GM12874 (cell line): ENCODE measurements at regions not wholly inside any gene's neighbourhood (a gene's known extent, or its start where the extent isn't known, plus 50 kb on each side); places are given as distances from the start of the nearest gene placed in this dataset.

Experiments
- TF ChIP-seq, protein P1 (sequence below): IDR thresholded peaks from 2 replicates; pipeline ENCODE4 v1.5.1; 2011; ENCODE audit warnings: low read depth, mild to moderate bottlenecking, control low read depth, low read length, moderate library complexity; ENCODE audit not compliant: insufficient read depth

DNA sequence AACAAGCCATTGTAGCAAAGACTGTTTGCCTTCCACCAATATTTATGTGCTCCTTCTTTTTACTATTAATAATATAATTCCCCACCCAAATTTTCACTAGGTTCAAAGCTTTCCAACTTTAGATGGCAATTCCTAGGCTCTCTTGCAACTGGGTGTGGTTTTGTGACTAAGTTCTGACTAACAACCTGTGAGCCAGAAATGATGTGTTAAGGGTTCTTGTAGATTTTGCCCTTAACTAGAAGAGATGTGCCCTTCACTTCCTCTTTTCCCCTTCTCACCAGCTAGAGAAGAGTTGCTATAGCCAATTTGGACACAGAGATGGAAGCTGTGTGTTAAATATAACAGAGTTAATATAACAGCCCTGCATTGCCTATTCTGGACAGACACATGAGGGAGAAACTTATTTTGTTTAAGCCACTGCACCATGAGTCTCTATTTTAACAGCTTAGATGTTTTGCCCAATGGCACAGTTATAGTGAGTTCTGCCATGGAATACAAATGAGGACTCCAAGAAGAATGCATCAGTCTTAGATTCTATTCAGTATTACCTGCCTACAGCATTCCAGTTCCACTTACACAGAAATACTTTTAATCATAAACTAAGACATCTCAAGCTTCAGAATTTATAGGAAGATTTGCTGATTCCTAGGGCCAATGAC lies 216.2 kb downstream of the DUSP6 start:
- TF ChIP-seq, protein P1, sequence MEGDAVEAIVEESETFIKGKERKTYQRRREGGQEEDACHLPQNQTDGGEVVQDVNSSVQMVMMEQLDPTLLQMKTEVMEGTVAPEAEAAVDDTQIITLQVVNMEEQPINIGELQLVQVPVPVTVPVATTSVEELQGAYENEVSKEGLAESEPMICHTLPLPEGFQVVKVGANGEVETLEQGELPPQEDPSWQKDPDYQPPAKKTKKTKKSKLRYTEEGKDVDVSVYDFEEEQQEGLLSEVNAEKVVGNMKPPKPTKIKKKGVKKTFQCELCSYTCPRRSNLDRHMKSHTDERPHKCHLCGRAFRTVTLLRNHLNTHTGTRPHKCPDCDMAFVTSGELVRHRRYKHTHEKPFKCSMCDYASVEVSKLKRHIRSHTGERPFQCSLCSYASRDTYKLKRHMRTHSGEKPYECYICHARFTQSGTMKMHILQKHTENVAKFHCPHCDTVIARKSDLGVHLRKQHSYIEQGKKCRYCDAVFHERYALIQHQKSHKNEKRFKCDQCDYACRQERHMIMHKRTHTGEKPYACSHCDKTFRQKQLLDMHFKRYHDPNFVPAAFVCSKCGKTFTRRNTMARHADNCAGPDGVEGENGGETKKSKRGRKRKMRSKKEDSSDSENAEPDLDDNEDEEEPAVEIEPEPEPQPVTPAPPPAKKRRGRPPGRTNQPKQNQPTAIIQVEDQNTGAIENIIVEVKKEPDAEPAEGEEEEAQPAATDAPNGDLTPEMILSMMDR, result no peak

DNA sequence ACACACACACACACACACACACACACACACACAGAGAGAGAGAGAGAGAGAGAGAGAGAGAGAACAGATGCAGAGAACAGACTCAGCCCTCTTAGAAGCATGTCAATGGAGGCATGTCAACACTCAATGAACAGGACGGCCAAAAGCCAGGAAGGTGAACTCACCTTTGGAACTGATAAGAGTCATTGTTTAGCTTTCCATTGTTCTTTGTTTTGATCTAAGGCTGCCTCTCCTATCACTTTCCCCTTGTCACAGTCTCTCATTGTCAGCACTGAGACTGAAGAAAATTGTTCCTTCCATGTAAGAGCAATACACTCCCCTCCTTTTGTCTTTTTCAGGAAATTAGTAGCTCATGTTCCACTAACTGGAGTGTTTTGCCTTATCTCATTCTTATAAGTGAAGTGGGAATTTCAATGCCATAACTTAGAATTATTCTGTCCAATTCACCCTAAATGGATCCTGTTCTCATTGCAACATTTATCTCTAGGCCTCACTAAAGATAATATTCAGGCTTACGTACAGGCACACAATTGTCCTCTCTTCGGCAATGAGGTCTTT lies 218.0 kb downstream of the DUSP6 start:
- TF ChIP-seq, protein P1, result no peak

DNA sequence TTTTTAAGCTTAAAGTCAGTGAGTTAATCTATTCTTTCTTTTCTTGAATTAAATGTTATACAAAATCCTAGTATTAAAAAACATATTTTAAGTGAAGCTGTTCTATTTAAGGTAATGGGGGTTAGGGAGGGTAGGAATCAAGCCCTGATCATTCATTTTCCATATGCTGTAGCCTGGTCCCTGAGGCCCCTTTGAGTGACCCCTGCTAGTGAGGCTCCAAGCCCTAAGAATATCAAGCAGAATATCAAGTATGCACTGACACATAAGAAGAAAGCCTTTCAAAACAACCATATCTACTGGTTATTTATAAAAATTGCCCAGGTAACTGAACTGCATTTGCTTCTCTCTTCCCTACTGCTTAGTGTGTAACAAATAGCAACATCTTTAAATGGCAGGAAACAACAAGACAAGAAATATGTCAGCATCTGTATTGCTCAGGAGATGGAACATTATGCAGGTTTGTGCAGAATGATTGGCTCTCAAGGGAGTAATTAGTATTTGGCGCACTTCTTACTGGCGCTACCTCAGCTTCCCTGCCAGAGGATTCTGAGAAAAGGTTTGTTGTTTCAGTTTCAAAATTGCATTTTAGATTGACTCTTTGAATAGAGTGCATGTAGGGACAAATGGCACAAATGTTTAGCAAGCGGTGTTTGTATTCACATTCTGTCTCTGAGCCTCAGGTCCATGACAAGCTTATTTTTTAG lies 223.0 kb downstream of the DUSP6 start:
- TF ChIP-seq, protein P1, result no peak

DNA sequence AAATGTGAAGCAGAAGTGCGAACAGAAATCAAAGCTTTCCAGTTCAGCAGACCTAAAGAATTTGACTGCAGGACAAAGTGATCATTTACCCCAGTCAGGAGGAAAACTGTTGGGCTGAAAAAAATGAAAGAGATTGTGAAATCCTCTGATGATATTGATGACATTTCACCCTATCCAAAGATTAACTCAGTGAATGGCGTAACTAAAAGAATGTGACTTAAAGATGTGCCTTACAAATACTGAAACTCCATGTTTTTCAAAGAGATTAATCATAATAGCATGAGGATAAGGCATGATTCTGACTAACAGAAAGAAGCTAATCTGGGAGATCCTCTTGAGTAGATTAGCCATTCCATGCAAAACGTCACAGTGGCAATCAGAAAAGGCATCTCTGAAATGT lies 225.6 kb downstream of the DUSP6 start:
- TF ChIP-seq, protein P1, result no peak

DNA sequence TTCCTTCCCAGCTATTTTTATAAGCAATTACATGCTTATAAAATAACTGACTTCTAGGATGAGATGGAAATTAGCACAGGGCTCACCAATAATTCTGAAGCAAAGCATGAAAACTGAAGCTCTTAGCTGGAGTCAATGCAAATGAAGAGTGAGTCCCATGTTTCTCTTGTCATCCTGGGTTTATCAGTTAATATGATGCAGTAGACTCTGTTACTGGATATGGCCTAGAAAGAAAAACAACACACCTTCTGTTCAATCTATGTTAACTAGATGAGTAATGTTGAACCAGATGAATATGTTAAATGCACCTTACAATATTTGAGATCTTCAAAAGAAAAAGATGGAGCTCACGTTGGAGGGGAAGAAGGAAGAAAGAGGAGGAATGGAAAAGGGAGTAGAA lies 229.4 kb downstream of the DUSP6 start:
- TF ChIP-seq, protein P1, result no peak

DNA sequence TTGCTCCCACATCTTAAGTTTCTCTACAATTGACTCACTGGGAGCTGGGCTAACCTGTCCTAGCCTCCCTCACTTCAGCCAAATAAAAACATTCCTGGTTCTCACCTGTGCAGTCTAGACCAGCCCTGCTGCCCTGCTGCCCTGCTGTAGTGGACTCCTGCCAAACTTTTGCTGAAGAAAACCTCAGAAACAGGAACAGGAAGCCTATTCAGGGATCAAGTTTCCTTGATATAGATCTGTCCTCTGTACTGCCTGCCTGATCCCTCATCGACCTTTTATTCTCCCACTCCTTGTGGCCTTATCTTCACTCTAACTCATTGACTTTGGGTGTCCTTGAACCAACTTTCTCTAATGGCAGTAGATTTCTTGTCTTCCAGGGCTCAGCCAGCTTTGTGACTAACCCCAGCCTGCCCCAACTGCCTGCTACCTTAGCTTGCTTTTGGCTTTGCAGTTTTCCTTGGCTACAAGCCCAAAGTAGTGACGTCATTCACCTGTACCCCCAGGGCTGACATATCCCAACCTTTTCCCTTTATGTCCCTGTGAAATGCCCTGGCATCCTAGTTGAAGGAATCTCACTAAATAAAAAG lies 234.8 kb downstream of the DUSP6 start:
- TF ChIP-seq, protein P1, result no peak

DNA sequence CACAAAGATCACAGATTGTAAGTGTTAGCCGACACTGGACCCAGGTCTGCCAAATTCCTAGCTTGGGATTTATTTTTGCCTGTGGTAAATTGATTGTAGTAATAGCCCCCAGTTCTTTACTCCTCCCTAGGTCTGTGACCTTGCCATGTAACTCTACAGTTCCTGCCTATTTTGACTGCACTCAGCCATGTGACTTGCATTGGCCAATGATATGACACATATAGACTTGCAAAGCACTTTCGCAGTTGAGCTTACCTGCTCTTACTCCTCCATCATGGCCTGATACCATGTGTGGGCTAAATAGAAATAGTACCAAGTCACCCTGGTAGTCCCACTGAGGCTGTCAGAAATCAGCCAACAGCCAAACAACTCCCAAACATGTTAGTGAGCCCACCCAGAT lies 240.3 kb downstream of the DUSP6 start:
- TF ChIP-seq, protein P1, result no peak
